Activated naive CD8-positive, alpha-beta T cell (primary cell): ENCODE measurements at regions not wholly inside any gene's neighbourhood (a gene's known extent, or its start where the extent isn't known, plus 50 kb on each side); places are given as distances from the start of the nearest gene placed in this dataset.

Experiments
- H3K27ac Mint-ChIP-seq: one replicate; pipeline ENCODE4 v1.8.0; 2021; ENCODE audit warnings: mixed read lengths
- H3K27me3 Mint-ChIP-seq: one replicate; pipeline ENCODE4 v1.8.0; 2021; ENCODE audit warnings: mixed read lengths
- H3K36me3 Mint-ChIP-seq: one replicate; pipeline ENCODE4 v1.8.0; 2021; ENCODE audit warnings: mixed read lengths
- H3K4me1 Mint-ChIP-seq: one replicate; pipeline ENCODE4 v1.8.0; 2021; ENCODE audit warnings: low read depth, mixed read lengths
- H3K4me3 Mint-ChIP-seq: one replicate; pipeline ENCODE4 v1.8.0; 2021; ENCODE audit warnings: mild to moderate bottlenecking, mixed read lengths
- H3K9me3 Mint-ChIP-seq: one replicate; pipeline ENCODE4 v1.8.0; 2021; ENCODE audit warnings: low read depth, mixed read lengths

DNA sequence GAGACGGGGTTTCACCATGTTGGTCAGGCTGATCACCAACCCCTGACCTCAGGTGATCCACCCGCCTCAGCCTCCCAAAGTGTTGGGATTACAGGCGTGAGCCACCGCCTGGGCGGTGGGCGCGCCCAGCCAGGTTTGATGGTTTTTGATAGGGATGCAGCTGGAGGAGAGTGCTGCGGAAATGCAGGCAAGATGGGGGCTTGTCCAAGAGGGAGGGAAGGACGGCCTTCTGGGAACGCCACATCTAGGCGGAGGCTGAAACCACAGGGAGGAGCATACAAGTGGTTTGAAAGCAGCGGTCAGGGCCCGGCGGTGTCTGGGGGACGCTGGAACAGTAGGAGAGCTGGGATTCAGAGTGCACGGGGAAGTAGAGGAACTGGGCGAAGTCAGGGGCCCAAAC, 134.6 kb downstream of the VRK1 start:
- H3K27me3 Mint-ChIP-seq: no peaks in the 10 kb centered on the region
- H3K27ac Mint-ChIP-seq: no peak overlapping the region
- no peaks in the 10 kb centered on the region for H3K9me3 Mint-ChIP-seq
- H3K4me1 Mint-ChIP-seq: no peaks in the 10 kb centered on the region
- H3K4me3 Mint-ChIP-seq: no peak overlapping the region
- H3K36me3 Mint-ChIP-seq: peaks cover 10% of the 10 kb centered on the region

DNA sequence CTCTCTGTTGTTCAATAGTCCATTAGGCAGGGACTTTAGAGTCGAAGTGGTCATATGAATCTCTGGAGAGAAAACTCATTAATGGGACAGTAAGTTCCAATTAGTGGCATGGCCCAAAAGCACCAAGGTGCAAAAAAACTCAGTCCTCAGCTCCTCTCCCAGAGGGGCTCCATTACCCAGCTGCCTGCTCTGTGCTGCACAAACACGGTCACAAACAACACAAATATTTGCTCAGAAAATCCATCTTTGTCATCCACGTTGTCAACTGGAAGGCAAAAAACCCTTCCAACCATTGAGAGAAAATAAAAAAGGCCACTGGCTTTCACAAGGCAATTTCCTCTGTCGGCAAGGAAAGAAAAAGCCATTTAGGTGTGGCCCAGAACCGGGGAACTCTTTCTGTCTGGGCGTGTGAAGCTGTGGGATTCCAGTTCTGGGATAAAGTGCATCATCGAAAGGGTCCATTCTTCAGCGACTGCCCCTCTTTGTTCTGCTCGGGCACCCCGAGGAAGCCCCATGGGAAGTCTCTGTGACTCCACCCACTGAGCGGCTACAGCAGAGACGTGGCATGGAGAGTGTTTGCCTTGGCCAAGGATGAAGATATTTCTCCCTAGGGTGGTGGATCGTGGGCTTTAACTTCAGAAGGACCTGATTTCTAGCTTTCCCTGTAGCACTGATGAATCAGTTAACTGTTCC, 137.6 kb downstream of the VRK1 start:
- H3K27ac Mint-ChIP-seq: no peak overlapping the region
- H3K27me3 Mint-ChIP-seq: no peaks in the 10 kb centered on the region
- H3K4me3 Mint-ChIP-seq: no peak overlapping the region
- no peaks in the 10 kb centered on the region for H3K4me1 Mint-ChIP-seq
- H3K36me3 Mint-ChIP-seq: peaks cover 10% of the 10 kb centered on the region
- no peaks in the 10 kb centered on the region for H3K9me3 Mint-ChIP-seq

DNA sequence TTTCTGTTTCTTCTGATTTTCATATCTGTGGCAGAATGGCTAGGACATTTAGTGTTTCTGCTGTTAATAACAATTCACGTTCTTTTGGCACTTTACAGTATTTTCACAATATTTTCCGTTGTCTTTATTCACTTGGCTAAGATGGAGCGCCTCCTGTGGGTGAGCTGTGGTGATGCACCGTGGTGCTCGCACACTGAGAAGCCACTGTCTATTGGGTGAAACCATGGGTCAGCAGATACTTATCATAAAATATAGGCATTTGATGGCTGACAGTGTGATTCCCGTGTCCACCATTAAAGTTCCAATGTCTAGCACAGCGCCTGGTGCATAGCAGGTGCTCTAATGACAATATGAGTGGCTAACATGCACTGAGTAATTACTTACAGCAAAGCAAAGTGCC, 141.8 kb downstream of the VRK1 start:
- H3K9me3 Mint-ChIP-seq: no peaks in the 10 kb centered on the region
- H3K4me1 Mint-ChIP-seq: no peaks in the 10 kb centered on the region
- no peaks in the 10 kb centered on the region for H3K27me3 Mint-ChIP-seq
- peaks cover 2% of the 10 kb centered on the region for H3K36me3 Mint-ChIP-seq
- H3K27ac Mint-ChIP-seq: no peak overlapping the region
- no peak overlapping the region for H3K4me3 Mint-ChIP-seq

DNA sequence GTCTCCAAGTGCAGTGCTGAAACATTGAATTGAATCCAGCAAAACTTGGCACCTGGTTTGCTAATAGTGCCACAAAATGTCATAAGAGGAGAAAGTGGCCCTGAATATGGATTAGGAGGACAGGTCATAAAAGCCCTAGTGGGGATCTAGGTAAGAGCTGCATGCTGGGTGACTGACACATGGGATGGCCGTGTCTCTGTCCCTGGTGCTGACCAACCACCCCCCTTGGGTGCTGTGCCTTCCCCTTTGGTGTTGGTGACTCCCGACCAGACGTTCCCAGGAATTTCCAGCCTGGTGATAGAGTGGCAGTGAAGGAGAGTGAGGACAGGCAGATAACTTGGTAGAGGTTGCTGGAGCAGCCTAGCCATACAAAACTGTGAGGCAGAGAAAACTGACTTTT, 142.8 kb downstream of the VRK1 start:
- H3K4me3 Mint-ChIP-seq: no peak overlapping the region
- no peaks in the 10 kb centered on the region for H3K9me3 Mint-ChIP-seq
- H3K27me3 Mint-ChIP-seq: no peaks in the 10 kb centered on the region
- H3K36me3 Mint-ChIP-seq: no peaks in the 10 kb centered on the region
- no peak overlapping the region for H3K27ac Mint-ChIP-seq
- H3K4me1 Mint-ChIP-seq: peaks cover 2% of the 10 kb centered on the region

DNA sequence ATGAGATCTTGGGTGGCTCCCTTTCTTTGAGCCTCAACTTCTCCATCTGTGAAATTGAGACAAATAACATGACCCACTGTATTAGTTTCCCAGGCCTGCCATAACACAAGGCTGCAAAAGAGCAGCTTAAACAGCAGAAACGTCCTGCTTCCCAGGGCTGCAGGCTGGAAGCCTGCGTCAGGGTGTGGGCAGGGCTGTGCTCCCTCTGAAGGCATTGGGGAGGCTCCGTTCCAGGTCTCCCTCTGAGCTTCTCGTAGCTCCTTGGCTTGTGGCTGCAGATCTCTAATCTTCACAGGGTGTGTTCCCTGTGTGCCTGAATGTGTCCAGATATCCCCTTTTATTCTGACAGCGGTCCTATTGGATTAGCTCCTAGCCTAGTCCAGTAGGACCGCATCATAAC, 147.1 kb downstream of the VRK1 start:
- Mint-ChIP-seq H3K36me3 (peaks cover 5% of the 10 kb centered on the region), H3K4me1 (peaks cover 12% of the 10 kb centered on the region), H3K27me3 (no peaks in the 10 kb centered on the region), H3K4me3 (no peak overlapping the region), H3K27ac (no peak overlapping the region), H3K9me3 (peaks cover 3% of the 10 kb centered on the region)

DNA sequence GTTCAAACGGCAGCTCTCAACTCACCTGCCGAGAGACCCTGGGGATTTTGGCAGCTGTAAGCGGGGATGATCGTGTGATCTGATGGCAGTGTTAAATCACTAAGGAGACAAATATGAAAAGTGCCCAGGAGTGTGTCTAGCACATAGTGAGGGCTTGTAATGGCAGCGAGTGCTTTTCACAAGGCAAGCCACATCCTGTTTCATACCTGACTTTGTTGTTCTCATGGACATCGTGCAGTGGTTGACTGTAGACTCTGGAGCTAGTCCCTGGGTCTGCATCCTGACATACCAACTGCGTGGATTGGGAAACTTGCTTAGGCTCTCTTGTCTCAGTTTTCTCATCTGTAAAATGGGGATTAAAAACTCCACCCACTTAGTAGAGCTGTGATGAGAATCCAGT, 148.5 kb downstream of the VRK1 start:
- Mint-ChIP-seq H3K27me3 (no peaks in the 10 kb centered on the region), H3K4me1 (peaks cover 23% of the 10 kb centered on the region), H3K36me3 (peaks cover 5% of the 10 kb centered on the region), H3K27ac (no peak overlapping the region), H3K9me3 (peaks cover 3% of the 10 kb centered on the region), H3K4me3 (no peak overlapping the region)

DNA sequence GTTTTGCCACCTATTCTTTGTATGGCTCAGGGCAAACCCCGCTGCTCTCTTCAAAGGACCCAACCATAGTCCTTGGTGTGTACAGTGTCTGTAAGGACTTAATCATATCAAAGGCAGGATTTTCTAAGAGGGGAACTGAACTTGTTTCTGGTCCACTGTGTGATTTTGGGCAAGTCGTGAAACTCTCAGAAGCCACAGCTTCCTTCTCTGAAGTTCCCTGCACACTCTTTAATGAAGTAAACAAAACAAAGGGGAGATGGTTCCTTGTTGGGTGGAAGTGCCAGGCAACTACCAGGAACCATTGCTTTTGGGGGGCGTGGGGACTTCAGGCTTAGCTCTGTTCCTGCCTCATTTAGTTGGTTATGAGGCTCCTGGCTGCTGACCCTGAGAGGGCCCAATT, 152.4 kb downstream of the VRK1 start:
- no peak overlapping the region for H3K27ac Mint-ChIP-seq
- H3K9me3 Mint-ChIP-seq: peaks cover 3% of the 10 kb centered on the region
- H3K4me3 Mint-ChIP-seq: no peak overlapping the region
- H3K4me1 Mint-ChIP-seq: peaks cover 21% of the 10 kb centered on the region
- H3K36me3 Mint-ChIP-seq: peaks cover 16% of the 10 kb centered on the region
- H3K27me3 Mint-ChIP-seq: no peaks in the 10 kb centered on the region

DNA sequence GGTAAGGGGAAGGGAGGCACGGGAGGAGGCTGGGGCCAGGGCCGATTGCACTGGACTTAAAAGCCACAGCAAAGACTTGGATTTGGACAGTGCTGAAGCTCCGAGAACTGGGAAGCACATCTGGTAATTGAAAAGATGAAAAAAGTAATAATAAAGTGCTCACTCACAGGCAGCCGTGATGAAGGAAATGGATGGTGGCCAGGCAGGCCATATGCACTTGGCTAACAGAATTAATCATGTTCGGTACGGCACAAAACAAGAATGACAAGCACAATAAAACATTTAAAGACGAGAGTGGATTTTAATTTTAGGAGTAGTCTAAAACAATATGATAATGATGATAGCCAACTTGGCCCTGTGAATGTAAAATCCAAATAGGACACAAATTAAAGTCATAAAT, 154.3 kb downstream of the VRK1 start:
- Mint-ChIP-seq H3K9me3 (peaks cover 3% of the 10 kb centered on the region), H3K27me3 (no peaks in the 10 kb centered on the region), H3K4me1 (peaks cover 15% of the 10 kb centered on the region), H3K4me3 (no peak overlapping the region), H3K27ac (no peak overlapping the region), H3K36me3 (peaks cover 16% of the 10 kb centered on the region)

DNA sequence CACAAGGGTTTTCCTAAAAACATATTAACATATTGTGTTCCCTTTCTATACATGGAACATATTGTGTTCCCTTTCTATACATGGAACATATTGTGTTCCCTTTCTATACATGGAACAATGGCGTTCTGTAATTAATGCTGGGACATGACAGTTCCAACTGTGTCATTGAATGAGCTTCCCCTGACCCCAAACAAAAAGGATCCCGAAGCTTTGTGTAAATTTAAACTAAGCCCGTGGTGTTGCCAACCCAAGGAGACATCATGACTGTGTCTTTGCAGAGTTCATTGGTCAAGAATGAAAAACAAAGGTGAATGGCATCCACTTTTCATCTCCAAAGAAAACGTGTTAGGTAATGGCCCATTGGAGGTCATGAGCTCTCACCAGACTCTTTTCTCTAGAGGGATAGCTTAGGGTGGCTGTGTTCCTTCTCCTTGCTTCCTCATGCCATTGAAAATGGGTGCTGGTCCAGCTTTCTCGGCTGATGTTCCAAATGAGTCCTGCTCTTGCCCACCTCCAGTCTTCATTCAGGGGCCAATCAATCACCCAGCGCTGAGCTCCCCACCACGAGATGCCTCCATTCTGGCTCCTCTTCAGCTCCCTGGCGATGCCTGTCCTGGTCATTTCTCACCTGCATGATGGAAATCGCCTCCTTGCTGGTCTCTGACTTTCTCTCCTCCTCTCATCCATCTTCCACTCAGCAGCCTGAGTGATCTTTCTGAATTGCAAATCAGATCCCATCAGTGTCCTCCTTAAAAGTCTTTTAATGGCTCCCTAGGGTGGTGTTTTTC, 156.1 kb downstream of the VRK1 start:
- Mint-ChIP-seq H3K9me3 (peaks cover 2% of the 10 kb centered on the region), H3K4me3 (no peak overlapping the region), H3K36me3 (peaks cover 12% of the 10 kb centered on the region), H3K27ac (no peak overlapping the region), H3K27me3 (no peaks in the 10 kb centered on the region), H3K4me1 (peaks cover 15% of the 10 kb centered on the region)

DNA sequence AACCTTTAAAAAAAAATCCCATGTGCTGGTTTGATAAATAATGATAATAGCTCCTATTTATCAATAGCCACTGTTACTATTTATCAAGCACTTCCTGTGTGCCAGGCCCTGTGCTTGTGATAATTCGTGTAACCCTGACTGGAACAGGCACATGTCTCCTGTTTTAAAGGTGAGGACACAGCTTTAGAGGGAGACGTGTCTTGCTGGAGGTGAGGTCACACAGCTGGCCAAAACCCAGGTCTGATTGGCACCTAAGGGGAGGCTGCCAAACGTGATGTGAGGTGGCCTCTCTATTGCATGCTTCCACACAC, 156.6 kb downstream of the VRK1 start:
- H3K36me3 Mint-ChIP-seq: peaks cover 11% of the 10 kb centered on the region
- peaks cover 15% of the 10 kb centered on the region for H3K4me1 Mint-ChIP-seq
- H3K27ac Mint-ChIP-seq: no peak overlapping the region
- no peaks in the 10 kb centered on the region for H3K9me3 Mint-ChIP-seq
- no peak overlapping the region for H3K4me3 Mint-ChIP-seq
- no peaks in the 10 kb centered on the region for H3K27me3 Mint-ChIP-seq

DNA sequence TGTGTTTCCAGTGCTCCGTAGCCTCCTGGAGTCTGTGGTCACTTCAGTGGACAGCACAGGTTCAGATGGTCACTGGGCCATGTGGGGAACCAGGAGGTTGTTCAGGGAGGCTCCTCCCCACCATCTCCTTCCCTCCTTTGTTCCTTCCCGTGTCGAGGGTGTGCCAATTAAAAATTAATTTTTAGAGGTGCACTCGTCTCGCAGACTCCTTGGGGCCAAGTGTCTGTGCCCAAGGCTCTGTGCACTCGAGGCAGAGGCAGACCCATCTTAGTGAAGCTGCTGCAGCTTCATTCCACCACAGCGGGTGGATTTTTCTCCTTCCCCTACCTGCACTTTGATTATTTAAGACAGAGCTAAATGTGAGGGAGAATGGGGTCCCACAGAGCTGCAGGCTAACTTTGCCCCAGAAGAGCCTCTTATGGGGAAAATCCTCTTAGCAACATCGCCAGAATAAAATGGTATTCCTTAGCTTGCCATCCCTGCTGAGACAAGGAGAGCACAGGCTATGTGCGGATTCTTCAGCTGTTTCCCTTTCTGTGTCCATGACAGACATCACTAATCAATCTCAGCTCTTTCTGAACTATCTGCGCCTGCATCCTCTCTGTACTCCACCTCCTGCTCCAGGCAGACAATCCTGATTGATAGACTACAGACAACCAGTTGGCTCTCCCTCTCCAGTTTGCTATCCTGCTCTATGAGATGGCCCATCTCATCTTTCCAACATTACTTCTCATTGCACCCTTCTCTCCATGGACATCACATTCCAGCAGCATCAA, 159.5 kb downstream of the VRK1 start:
- Mint-ChIP-seq H3K27ac (no peak overlapping the region), H3K36me3 (peaks cover 15% of the 10 kb centered on the region), H3K4me1 (peaks cover 20% of the 10 kb centered on the region), H3K27me3 (no peaks in the 10 kb centered on the region), H3K4me3 (no peak overlapping the region), H3K9me3 (peaks cover 9% of the 10 kb centered on the region)

DNA sequence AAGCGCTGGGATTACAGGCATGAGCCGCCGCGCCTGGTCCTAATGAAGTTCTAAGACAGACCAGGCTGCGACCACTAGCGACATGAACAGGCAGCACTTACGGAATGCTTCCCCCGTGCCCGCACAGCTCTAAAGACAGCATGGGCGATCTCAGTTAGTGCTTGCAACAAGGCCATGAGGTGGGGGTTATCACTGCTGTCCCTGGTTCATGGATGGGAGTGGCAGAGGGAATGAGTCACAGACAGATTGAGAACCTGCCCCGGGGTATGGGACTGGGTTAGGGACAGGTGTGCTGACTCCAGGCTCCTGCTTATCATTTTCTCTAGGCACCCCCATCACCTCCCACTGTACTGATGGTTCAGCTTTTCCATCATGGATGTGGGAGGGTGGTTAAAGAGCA, 160.9 kb downstream of the VRK1 start:
- Mint-ChIP-seq H3K27me3 (no peaks in the 10 kb centered on the region), H3K4me1 (peaks cover 32% of the 10 kb centered on the region), H3K9me3 (peaks cover 9% of the 10 kb centered on the region), H3K27ac (no peak overlapping the region), H3K36me3 (peaks cover 13% of the 10 kb centered on the region), H3K4me3 (no peak overlapping the region)

DNA sequence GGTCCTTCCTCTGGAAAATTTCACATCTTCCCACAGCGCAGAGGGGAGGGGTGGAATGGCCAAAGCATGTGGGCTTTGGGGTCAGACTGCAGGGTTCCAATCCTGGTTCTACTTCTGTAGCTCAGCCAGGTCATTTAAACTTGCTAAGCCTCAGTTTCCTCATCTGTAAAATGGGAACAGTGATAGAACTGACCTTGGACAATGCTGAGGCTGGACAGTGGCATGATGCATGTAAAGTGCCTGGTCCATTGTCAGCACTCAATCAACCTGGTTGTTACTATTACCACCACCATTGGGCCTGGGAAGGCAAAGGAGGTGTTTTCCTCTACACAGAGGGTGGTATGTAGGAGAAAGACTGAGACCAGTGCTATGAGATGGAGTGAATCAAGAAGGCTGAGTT, 162.8 kb downstream of the VRK1 start:
- Mint-ChIP-seq H3K36me3 (peaks cover 10% of the 10 kb centered on the region), H3K9me3 (peaks cover 9% of the 10 kb centered on the region), H3K4me1 (peaks cover 47% of the 10 kb centered on the region), H3K4me3 (no peak overlapping the region), H3K27me3 (no peaks in the 10 kb centered on the region), H3K27ac (no peak overlapping the region)

DNA sequence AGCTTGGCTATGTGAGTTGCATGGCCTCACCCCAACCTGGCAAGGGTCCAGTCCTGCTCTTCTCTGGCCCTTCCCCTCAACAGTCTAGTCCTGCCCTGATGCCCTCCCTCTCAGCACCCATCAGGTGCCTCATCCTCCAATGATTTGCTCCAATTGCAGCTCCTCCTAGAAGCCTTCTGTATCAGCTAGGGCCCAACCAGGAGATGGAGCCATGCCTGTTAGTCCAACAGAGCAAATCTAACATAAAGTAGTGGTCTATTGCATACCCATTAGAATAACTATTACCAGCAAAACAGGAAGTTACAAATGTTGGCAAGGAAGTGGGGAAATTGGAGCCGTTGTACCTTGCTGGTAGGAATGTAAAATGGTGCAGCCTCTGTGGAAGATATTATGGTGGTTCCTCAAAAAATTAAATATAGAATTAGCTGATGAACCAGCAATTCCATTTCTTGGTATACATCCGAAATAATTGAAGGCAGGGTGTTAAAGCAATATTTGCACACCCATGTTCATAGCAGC, 163.5 kb downstream of the VRK1 start:
- Mint-ChIP-seq H3K27ac (no peak overlapping the region), H3K36me3 (peaks cover 10% of the 10 kb centered on the region), H3K27me3 (no peaks in the 10 kb centered on the region)

DNA sequence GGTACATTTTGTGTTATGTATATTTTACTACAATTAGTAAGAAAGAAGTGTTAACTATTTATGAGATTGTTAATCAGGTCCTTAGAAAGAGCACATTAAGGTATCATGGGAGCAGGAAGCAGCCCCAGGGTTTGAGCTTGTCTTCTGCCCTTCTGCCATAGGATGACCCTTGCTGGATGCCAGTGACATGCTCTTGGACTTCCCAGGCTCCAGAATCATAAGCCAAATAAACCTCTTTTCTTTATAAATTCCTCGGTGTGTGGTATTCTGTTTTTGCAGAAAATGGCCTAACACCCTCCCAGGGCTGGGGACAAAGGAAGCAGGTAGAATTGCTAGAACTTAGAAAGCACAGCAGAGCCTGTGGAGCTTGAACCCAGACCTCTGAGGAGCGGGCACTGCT, 164.7 kb downstream of the VRK1 start:
- H3K4me1 Mint-ChIP-seq: peaks cover 52% of the 10 kb centered on the region
- H3K36me3 Mint-ChIP-seq: peaks cover 10% of the 10 kb centered on the region
- peak overlapping the region; percentile 89 for H3K27ac Mint-ChIP-seq
- no peaks in the 10 kb centered on the region for H3K27me3 Mint-ChIP-seq
- H3K4me3 Mint-ChIP-seq: peak overlapping the region; percentile 28
- H3K9me3 Mint-ChIP-seq: peaks cover 9% of the 10 kb centered on the region

More for the DNA sequence above, 163.5 kb downstream of the VRK1 start:
- H3K4me3 Mint-ChIP-seq: no peak overlapping the region
- peaks cover 9% of the 10 kb centered on the region for H3K9me3 Mint-ChIP-seq
- H3K4me1 Mint-ChIP-seq: peaks cover 43% of the 10 kb centered on the region
